ENCODE measurements at regions not wholly inside any gene's neighbourhood (a gene's known extent, or its start where the extent isn't known, plus 50 kb on each side); places are given as distances from the start of the nearest gene placed in this dataset.

DNA sequence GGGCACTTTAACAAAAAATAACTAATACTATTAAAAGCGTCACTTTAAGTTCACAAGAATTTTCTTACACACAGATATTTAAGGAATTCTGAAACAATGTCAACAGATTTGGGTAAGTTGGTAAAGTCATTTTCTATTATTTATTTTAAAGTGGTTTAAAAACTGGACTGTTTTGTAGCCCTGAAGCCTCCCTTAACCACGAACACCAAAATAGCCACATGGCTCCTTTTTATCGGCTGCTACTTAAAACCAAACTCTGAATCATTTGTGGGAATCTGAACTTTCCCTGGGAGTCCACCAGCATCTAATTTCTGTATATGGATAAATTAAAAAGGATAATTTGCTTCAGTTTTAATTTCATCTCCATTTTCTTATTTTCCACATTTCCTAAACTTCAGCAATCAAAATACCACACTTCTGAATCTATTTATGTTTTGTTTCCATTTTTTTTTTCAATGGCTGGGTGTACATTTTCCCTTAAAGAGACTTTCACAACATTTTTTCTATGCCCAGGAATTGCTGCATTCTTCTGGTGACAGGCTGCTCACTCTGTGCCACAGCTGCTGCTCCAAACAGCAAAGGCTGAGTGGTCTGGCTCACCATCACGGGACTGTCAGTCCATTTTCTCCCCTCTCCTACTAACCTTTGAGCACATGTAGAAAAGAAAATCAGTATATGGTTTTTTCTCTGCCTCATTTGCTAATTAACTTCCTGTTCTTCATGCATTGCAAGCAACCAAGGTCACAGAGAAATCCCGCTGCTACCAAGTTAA, 255.5 kb upstream of the KCNJ16 start:
- H3K27ac ChIP-seq = peak overlapping the region; percentile 5
- H3K27me3 ChIP-seq (replicated peaks) = no peaks in the 10 kb centered on the region
- H3K4me3 ChIP-seq = no peak overlapping the region
- peak in 1 of 2 experiments; percentile 79 for DNase-seq (ENCODE audit: low read depth in 1 of 2, low spot score in 2 of 2)
- no peaks in the 10 kb centered on the region for H3K36me3 ChIP-seq
- peaks cover 21% of the 10 kb centered on the region for H3K4me1 ChIP-seq (replicated peaks)
- no peaks in the 10 kb centered on the region; the same call in 1 of the 2 replicates for H3K9me3 ChIP-seq (replicated peaks)

- DNase-seq (ENCODE audit: low read depth in 1 of 2, low spot score in 2 of 2) = no peak
- Histone ChIP-seq H3K4me1 (replicated peaks) (peaks cover 21% of the 10 kb centered on the region), H3K4me3 (no peak overlapping the region), H3K27ac (no peak overlapping the region), H3K9me3 (replicated peaks) (no peaks in the 10 kb centered on the region; the same call in 1 of the 2 replicates), H3K27me3 (replicated peaks) (no peaks in the 10 kb centered on the region), H3K36me3 (no peaks in the 10 kb centered on the region)
Observed at GRCh38 chr17:69820876-69821473, 254.1 kb upstream of the KCNJ16 start.

DNA sequence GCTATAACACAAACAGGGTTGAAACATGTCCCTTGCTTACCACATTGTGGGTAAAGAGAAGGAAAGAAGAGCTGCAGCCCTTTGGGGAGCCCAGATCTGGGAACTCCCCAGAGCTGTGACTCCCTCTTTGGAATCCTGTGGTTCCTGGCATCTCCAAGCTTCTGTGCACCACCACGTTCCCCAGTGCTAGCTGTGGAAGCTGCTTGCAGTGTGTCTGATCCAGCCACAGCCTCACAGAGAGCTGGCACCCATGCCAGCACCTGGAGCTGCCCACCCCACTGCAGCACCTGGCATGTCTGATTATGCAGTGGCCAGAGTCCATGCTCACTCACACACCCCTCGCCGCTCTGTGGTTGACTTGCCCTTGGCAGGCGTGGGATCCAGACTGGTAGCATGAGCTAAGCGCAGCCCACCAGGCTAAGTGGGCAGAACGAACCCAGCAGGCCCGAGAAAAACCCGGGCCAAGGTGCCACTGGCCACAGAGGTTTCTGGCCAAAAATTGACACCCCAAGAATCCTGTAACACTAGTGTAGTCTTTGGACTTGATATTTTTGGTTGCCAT, 252.6 kb upstream of the KCNJ16 start:
- H3K27me3 ChIP-seq (replicated peaks) = no peaks in the 10 kb centered on the region
- H3K4me1 ChIP-seq (replicated peaks) = peaks cover 22% of the 10 kb centered on the region
- no peaks in the 10 kb centered on the region; the same call in 1 of the 2 replicates for H3K9me3 ChIP-seq (replicated peaks)
- no peak for DNase-seq (ENCODE audit: low read depth in 1 of 2, low spot score in 2 of 2)
- no peak overlapping the region for H3K27ac ChIP-seq
- no peak overlapping the region for H3K4me3 ChIP-seq
- no peaks in the 10 kb centered on the region for H3K36me3 ChIP-seq

DNA sequence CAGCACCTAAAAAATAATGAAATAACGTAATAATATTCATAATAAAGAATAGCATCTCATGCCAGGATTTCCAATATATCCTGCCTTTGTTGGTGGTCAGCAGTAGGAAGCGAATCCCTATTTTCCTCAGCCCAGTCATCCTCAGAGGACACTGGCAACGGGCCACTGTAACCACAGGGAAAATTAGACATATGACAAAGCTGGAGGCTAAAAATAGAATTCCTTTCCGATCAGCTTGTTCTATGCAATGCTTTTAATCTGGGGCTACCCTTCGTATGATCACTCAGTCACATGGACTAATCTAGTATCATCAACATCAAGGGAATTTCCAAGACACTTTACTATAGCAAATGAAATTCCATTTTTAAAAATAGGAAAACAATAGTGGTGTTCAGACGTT, 246.9 kb upstream of the KCNJ16 start:
- Histone ChIP-seq H3K27ac (peak overlapping the region; percentile 15; the same call in 1 of the 2 replicates), H3K4me3 (no peak overlapping the region), H3K36me3 (no peaks in the 10 kb centered on the region), H3K9me3 (replicated peaks) (no peaks in the 10 kb centered on the region; the same call in 1 of the 2 replicates), H3K4me1 (replicated peaks) (peaks cover 14% of the 10 kb centered on the region), H3K27me3 (replicated peaks) (no peaks in the 10 kb centered on the region)
- peak; percentile 69 to 75 for DNase-seq (ENCODE audit: low read depth in 1 of 2, low spot score in 2 of 2)

DNA sequence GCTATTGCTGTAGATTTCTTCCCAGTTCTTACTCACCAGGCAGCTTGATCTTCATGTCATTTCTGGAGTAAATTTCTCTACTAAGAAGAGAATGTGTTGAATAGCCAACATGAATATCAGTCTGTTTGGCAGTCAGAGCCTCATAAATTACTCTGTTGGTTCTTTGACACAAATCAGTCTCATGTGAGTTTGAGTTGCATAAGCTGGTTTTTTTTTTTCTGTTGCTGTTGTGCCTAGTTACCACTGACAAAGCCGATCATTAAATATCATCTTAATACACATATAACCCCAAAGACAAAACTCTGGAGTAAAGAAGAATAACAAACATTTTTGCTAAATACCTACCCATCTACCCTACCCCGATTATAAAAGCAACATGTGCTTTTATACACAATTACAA, 240.5 kb upstream of the KCNJ16 start:
- 0 out of 2 replicates have a peak, but pooled peaks cover 5% of the 10 kb centered on the region for H3K9me3 ChIP-seq (replicated peaks)
- no peak overlapping the region for H3K4me3 ChIP-seq
- no peaks in the 10 kb centered on the region for H3K36me3 ChIP-seq
- no peak overlapping the region for H3K27ac ChIP-seq
- peak in 1 of 2 experiments; percentile 22 for DNase-seq (ENCODE audit: low read depth in 1 of 2, low spot score in 2 of 2)
- peaks cover 6% of the 10 kb centered on the region; the same call in 1 of the 2 replicates for H3K4me1 ChIP-seq (replicated peaks)
- no peaks in the 10 kb centered on the region for H3K27me3 ChIP-seq (replicated peaks)

DNA sequence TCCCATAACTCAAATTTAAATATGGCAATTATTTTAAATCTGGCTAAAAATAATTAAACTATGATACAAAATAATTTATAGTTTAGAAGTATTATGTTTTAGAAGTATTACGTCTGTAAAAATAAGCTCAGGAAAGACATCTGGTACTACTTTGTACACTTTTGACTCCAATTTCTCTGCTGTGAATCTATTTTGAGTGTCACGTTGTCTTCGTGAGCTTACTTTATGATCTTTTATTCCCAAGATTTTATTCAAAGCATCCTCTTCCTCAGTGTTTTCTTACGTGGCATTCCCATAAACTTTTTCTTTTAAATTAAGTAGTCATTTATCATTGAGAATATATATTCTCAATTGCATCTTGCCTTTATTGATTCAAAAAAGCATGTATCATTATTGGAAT, 223.3 kb upstream of the KCNJ16 start:
- H3K27me3 ChIP-seq (replicated peaks) = no peaks in the 10 kb centered on the region
- no peak for DNase-seq (ENCODE audit: low read depth in 1 of 2, low spot score in 2 of 2)
- H3K4me1 ChIP-seq (replicated peaks) = peaks cover 5% of the 10 kb centered on the region
- H3K27ac ChIP-seq = no peak overlapping the region
- H3K4me3 ChIP-seq = no peak overlapping the region
- no peaks in the 10 kb centered on the region for H3K36me3 ChIP-seq
- H3K9me3 ChIP-seq (replicated peaks) = no peaks in the 10 kb centered on the region

- H3K27ac ChIP-seq = no peak overlapping the region
- no peaks in the 10 kb centered on the region for H3K9me3 ChIP-seq (replicated peaks)
- no peaks in the 10 kb centered on the region for H3K27me3 ChIP-seq (replicated peaks)
- H3K4me1 ChIP-seq (replicated peaks) = peaks cover 14% of the 10 kb centered on the region
- no peak for DNase-seq (ENCODE audit: low read depth in 1 of 2, low spot score in 2 of 2)
- no peaks in the 10 kb centered on the region for H3K36me3 ChIP-seq
- H3K4me3 ChIP-seq = no peak overlapping the region
Observed at GRCh38 chr17:69853541-69854224, 221.3 kb upstream of the KCNJ16 start.

- Histone ChIP-seq H3K4me1 (replicated peaks) (peaks cover 14% of the 10 kb centered on the region), H3K36me3 (no peaks in the 10 kb centered on the region), H3K9me3 (replicated peaks) (no peaks in the 10 kb centered on the region), H3K4me3 (no peak overlapping the region), H3K27ac (no peak overlapping the region), H3K27me3 (replicated peaks) (no peaks in the 10 kb centered on the region)
- DNase-seq (ENCODE audit: low read depth in 1 of 2, low spot score in 2 of 2) = no peak
Observed at GRCh38 chr17:69854225-69854780, 220.7 kb upstream of the KCNJ16 start.

DNA sequence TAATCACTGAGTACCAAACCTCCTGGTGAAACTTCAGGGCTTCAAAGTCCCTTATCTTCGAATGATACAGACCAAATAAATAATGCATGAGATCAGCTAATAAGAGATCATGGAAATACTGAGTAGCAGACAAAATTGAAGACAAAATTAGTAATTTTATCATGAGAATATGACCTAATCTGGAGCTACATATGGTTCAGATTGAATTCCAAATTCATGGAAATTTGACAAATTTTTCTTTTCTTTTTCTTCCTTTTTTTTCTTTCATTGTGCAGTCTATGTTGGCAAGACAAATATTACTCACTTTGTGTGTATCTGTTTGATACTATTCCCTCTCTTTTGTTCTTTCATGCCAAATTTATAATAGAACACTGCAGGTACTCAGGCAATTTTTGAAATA, 218.1 kb upstream of the KCNJ16 start:
- no peak for DNase-seq (ENCODE audit: low read depth in 1 of 2, low spot score in 2 of 2)
- Histone ChIP-seq H3K9me3 (replicated peaks) (no peaks in the 10 kb centered on the region), H3K27ac (peak overlapping the region; percentile 20), H3K27me3 (replicated peaks) (no peaks in the 10 kb centered on the region), H3K36me3 (no peaks in the 10 kb centered on the region), H3K4me1 (replicated peaks) (peaks cover 14% of the 10 kb centered on the region), H3K4me3 (no peak overlapping the region)

DNA sequence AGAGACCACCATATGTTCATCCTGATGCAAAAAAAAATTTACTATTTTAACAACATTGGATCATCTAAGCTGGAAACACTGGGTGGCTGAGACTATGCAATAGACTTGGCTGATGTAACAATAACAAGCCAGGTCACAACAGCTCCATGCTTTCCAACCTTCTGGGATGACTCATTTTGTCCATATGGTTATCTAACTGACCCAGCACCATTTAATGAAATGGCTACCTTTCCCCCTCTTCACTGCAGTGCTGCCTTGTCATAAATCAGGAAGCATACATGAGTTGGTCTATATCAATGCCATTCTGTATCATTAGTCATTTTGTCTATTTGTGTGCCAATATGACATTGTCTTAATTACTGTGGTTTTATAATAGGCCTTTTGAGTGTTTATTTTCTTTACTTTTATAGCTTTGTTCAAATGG, 217.6 kb upstream of the KCNJ16 start:
- Histone ChIP-seq H3K4me1 (replicated peaks) (peaks cover 14% of the 10 kb centered on the region), H3K4me3 (no peak overlapping the region), H3K27ac (peak overlapping the region; percentile 20), H3K36me3 (no peaks in the 10 kb centered on the region), H3K27me3 (replicated peaks) (no peaks in the 10 kb centered on the region), H3K9me3 (replicated peaks) (no peaks in the 10 kb centered on the region)
- peak; percentile 51 to 69 for DNase-seq (ENCODE audit: low read depth in 1 of 2, low spot score in 2 of 2)

- H3K27ac ChIP-seq = no peak overlapping the region
- DNase-seq (ENCODE audit: low read depth in 1 of 2, low spot score in 2 of 2) = no peak
- no peaks in the 10 kb centered on the region for H3K36me3 ChIP-seq
Observed at GRCh38 chr17:69858460-69858859, 216.6 kb upstream of the KCNJ16 start.

DNA sequence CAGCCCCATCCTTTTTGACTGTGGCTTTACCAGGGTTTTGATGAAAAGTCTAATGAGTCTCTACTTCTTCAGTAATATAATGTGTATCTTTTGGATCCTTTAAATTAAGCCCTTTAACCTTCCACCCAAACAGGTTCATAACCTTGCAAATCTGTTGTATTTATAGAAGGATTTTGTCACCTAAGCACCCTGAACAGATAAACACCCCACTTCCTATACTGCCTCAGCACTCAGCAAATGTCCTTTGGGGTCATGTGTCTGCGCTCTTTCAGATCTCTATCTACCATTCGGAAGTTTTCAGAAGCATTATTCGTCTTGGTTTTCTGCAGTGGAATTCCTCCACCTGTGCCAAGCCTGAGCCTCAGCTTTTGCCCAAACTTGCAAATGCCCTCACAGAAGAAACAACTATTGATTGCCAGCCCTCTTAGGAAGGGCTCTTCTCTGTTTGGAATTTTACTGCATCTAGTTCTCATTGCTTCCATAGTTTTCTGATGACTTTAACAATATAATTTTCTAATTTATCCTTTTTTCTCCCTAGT, 214.8 kb upstream of the KCNJ16 start:
- no peak for DNase-seq (ENCODE audit: low read depth in 1 of 2, low spot score in 2 of 2)
- Histone ChIP-seq H3K4me3 (no peak overlapping the region), H3K4me1 (replicated peaks) (peaks cover 14% of the 10 kb centered on the region), H3K36me3 (no peaks in the 10 kb centered on the region), H3K27me3 (replicated peaks) (no peaks in the 10 kb centered on the region), H3K27ac (no peak overlapping the region), H3K9me3 (replicated peaks) (no peaks in the 10 kb centered on the region)

More at GRCh38 chr17:69858460-69858859, 216.6 kb upstream of the KCNJ16 start:
- H3K9me3 ChIP-seq (replicated peaks) = no peaks in the 10 kb centered on the region
- peaks cover 14% of the 10 kb centered on the region for H3K4me1 ChIP-seq (replicated peaks)
- no peak overlapping the region for H3K4me3 ChIP-seq
- H3K27me3 ChIP-seq (replicated peaks) = no peaks in the 10 kb centered on the region

- no peaks in the 10 kb centered on the region for H3K36me3 ChIP-seq
- DNase-seq (ENCODE audit: low read depth in 1 of 2, low spot score in 2 of 2) = no peak
- H3K27me3 ChIP-seq (replicated peaks) = no peaks in the 10 kb centered on the region
- H3K27ac ChIP-seq = no peak overlapping the region
- H3K4me1 ChIP-seq (replicated peaks) = peaks cover 1% of the 10 kb centered on the region
- H3K4me3 ChIP-seq = no peak overlapping the region
- no peaks in the 10 kb centered on the region for H3K9me3 ChIP-seq (replicated peaks)
Observed at GRCh38 chr17:69864462-69864861, 210.6 kb upstream of the KCNJ16 start.
